H1 (cell line): ENCODE measurements at regions not wholly inside any gene's neighbourhood (a gene's known extent, or its start where the extent isn't known, plus 50 kb on each side); places are given as distances from the start of the nearest gene placed in this dataset.
A peak's percentile ranks its signal among the peaks of the same experiment; 100 is the strongest.

Source experiments
- CTCF ChIA-PET: fragments of 300-600 bp; sonication (Branson Sonifier 250); formaldehyde crosslinking; loops from one replicate; lab custom pipeline; 2021; ENCODE audit not compliant: partially characterized antibody; lab: Charles Lee
- POLR2A ChIA-PET: fragments of 300-600 bp; sonication (Branson Sonifier 250); formaldehyde crosslinking; loops from one replicate; lab custom pipeline; 2021; ENCODE audit warnings: inconsistent platforms; ENCODE audit not compliant: partially characterized antibody; lab: Charles Lee
- DNase-seq, 2 experiments: peaks; one replicate each; pipeline versions ENCODE4 v3.0.0 to v3.0.0-alpha.2; 2010 to 2022; ENCODE audit warnings: low spot score in 2 of 2, low read depth in 1 of 2, mixed read lengths in 1 of 2
- FAIRE-seq: peaks from 2 replicates; lab custom pipeline; 2011; peaks lifted over from hg19 to GRCh38; lab: Jason Lieb, UNC
- H2AFZ ChIP-seq: 2 replicates; pipeline ENCODE4 v1.8.1; 2012; ENCODE audit warnings: low read length, inconsistent platforms
- H2AK5ac ChIP-seq: 2 replicates; pipeline ENCODE4 v1.6.1; 2013; ENCODE audit warnings: low read depth, low read length
- H2BK120ac ChIP-seq: replicated peaks from 2 replicates; pipeline ENCODE3; 2013; ENCODE audit warnings: low read depth, low read length, inconsistent platforms
- H2BK12ac ChIP-seq: 2 replicates; pipeline ENCODE4 v1.6.1; 2013; ENCODE audit warnings: low read depth, low read length
- H2BK15ac ChIP-seq: 2 replicates; pipeline ENCODE4 v1.6.1; 2013; ENCODE audit warnings: low read length
- H2BK20ac ChIP-seq: 2 replicates; pipeline ENCODE4 v1.6.1; 2013; ENCODE audit warnings: low read length
- H2BK5ac ChIP-seq: 2 replicates; pipeline ENCODE4 v1.6.1; 2013; ENCODE audit warnings: low read depth, low read length
- H3K14ac ChIP-seq: 2 replicates; pipeline ENCODE4 v1.6.1; 2013; ENCODE audit warnings: inconsistent platforms; ENCODE audit not compliant: insufficient read length
- H3K18ac ChIP-seq: 2 replicates; pipeline ENCODE4 v1.6.1; 2013; ENCODE audit warnings: low read length; ENCODE audit errors: extremely low read depth
- H3K23ac ChIP-seq: 2 replicates; pipeline ENCODE4 v1.6.1; 2013; ENCODE audit warnings: inconsistent platforms; ENCODE audit not compliant: insufficient read length
- H3K23me2 ChIP-seq: 2 replicates; pipeline ENCODE4 v1.6.1; 2013; ENCODE audit warnings: low read depth, low read length
- H3K27ac ChIP-seq: 2 replicates; pipeline ENCODE4 v1.6.1; 2011; ENCODE audit warnings: low read depth, low read length, inconsistent platforms
- H3K27me3 ChIP-seq, 4 experiments: replicated peaks in 1 of 4; 1 replicate in 1 of 4; 2 replicates in 3 of 4; pipeline versions ENCODE4 v1.6.1 to v1.8.1; 2011 to 2013; ENCODE audit warnings: low read length in 3 of 4, mild to moderate bottlenecking in 3 of 4, inconsistent platforms in 2 of 4, mixed read lengths in 2 of 4, moderate library complexity in 1 of 4; ENCODE audit not compliant: control insufficient read depth in 3 of 4, insufficient read depth in 3 of 4; ENCODE audit errors: extremely low read depth in 1 of 4
- H3K36me3 ChIP-seq, 4 experiments: 2 replicates each; pipeline versions ENCODE4 v1.6.1 to v1.8.1; 2011 to 2013; ENCODE audit warnings: mild to moderate bottlenecking in 4 of 4, low read length in 3 of 4, moderate library complexity in 2 of 4, control low read depth in 1 of 4, inconsistent platforms in 1 of 4; ENCODE audit not compliant: insufficient read depth in 4 of 4, control insufficient read depth in 2 of 4
- H3K4ac ChIP-seq: replicated peaks from 2 replicates; pipeline ENCODE3; 2013; ENCODE audit warnings: low read length, low read depth, mixed read lengths, inconsistent platforms; ENCODE audit not compliant: insufficient read length
- H3K4me1 ChIP-seq, 4 experiments: replicated peaks in 1 of 4; 1 replicate in 1 of 4; 2 replicates in 3 of 4; pipeline versions ENCODE4 v1.6.1 to v1.8.1; 2011 to 2013; ENCODE audit warnings: low read length in 3 of 4, inconsistent platforms in 2 of 4, mixed read lengths in 1 of 4; ENCODE audit not compliant: insufficient read depth in 4 of 4, control insufficient read depth in 3 of 4
- H3K4me2 ChIP-seq, 2 experiments: 2 replicates each; pipeline versions ENCODE4 v1.6.1 to v1.8.1; 2011 to 2013; ENCODE audit warnings: low read depth in 2 of 2, low read length in 2 of 2, control low read depth in 1 of 2, inconsistent platforms in 1 of 2, mild to moderate bottlenecking in 1 of 2; ENCODE audit not compliant: insufficient read depth in 1 of 2
- H3K4me3 ChIP-seq, 4 experiments: fragments of 200-600, 300-600 bp in 1 of 4; sonication (generic), shearing (Covaris generic), sonication (Bioruptor Twin) in 1 of 4; 2 replicates each; pipeline versions ENCODE4 v1.5.1 to v1.8.1; 2011 to 2016; ENCODE audit warnings: low read length in 4 of 4, low read depth in 3 of 4, control low read depth in 2 of 4, inconsistent platforms in 2 of 4, mild to moderate bottlenecking in 2 of 4, mixed read lengths in 1 of 4, moderate library complexity in 1 of 4; ENCODE audit not compliant: insufficient read depth in 2 of 4; ENCODE audit errors: extremely low read depth in 1 of 4
- H3K56ac ChIP-seq: replicated peaks from 2 replicates; pipeline ENCODE3; 2013; ENCODE audit warnings: low read depth, mild to moderate bottlenecking, mixed read lengths, low read length, inconsistent platforms; ENCODE audit not compliant: insufficient read length
- H3K79me1 ChIP-seq: 2 replicates; pipeline ENCODE4 v1.6.1; 2013; ENCODE audit warnings: low read depth, low read length, control low read depth
- H3K79me2 ChIP-seq, 2 experiments: 2 replicates each; pipeline versions ENCODE4 v1.6.1 to v1.8.1; 2012 to 2013; ENCODE audit warnings: low read length in 2 of 2, mild to moderate bottlenecking in 2 of 2, inconsistent platforms in 1 of 2; ENCODE audit not compliant: insufficient read depth in 2 of 2, control insufficient read depth in 1 of 2
- H3K9ac ChIP-seq, 4 experiments: replicated peaks in 1 of 4; 1 replicate in 1 of 4; 2 replicates in 3 of 4; pipeline versions ENCODE4 v1.6.1 to v1.8.1; 2011 to 2013; ENCODE audit warnings: low read depth in 3 of 4, low read length in 3 of 4, control low read depth in 2 of 4, mild to moderate bottlenecking in 2 of 4, moderate library complexity in 2 of 4, inconsistent platforms in 1 of 4; ENCODE audit errors: extremely low read depth in 1 of 4
- H3K9me3 ChIP-seq, 2 experiments: 2 replicates each; pipeline versions ENCODE4 v1.6.1 to v1.8.1; 2012 to 2013; ENCODE audit warnings: mild to moderate bottlenecking in 2 of 2, moderate library complexity in 2 of 2, control low read depth in 1 of 2, inconsistent platforms in 1 of 2, low read depth in 1 of 2, low read length in 1 of 2, mixed read lengths in 1 of 2; ENCODE audit not compliant: insufficient read depth in 2 of 2
- H4K20me1 ChIP-seq, 2 experiments: replicated peaks in 1 of 2; 2 replicates each; pipeline versions ENCODE3 to v1.8.1; 2011 to 2013; ENCODE audit warnings: inconsistent platforms in 2 of 2, low read length in 2 of 2, mild to moderate bottlenecking in 1 of 2; ENCODE audit not compliant: insufficient read depth in 2 of 2, control insufficient read depth in 1 of 2
- H4K5ac ChIP-seq: 2 replicates; pipeline ENCODE4 v1.6.1; 2013; ENCODE audit warnings: low read length, low read depth, mixed read lengths, inconsistent platforms; ENCODE audit not compliant: insufficient read length
- H4K8ac ChIP-seq: 2 replicates; pipeline ENCODE4 v1.8.0; 2013; ENCODE audit warnings: mild to moderate bottlenecking, moderate library complexity, low read length, inconsistent platforms; ENCODE audit not compliant: insufficient read depth; ENCODE audit errors: extremely low read depth
- H4K91ac ChIP-seq: replicated peaks from 2 replicates; pipeline ENCODE3; 2013; ENCODE audit warnings: low read length, mixed read lengths, inconsistent platforms; ENCODE audit not compliant: insufficient read length
- BCL11A ChIP-seq, 2 experiments: IDR thresholded peaks; one replicate each; pipeline ENCODE4 v1.6.1; 2011; ENCODE audit warnings: low read depth in 2 of 2, low read length in 2 of 2, mild to moderate bottlenecking in 2 of 2
- CBX8 ChIP-seq: fragments of 300-800, 300-1000 bp; sonication (generic); IDR thresholded peaks from 2 replicates; pipeline ENCODE4 v1.7.1; 2016; ENCODE audit warnings: low read depth, low read length, borderline replicate concordance
- CHD1 ChIP-seq: IDR thresholded peaks from 2 replicates; pipeline ENCODE4 v1.6.1; 2012; ENCODE audit warnings: low read depth, low read length, improper control_type of control experiment
- CHD2 ChIP-seq: IDR thresholded peaks from 2 replicates; pipeline ENCODE4 v1.6.1; 2012; ENCODE audit warnings: low read length, improper control_type of control experiment
- EP300 ChIP-seq, 2 experiments: IDR thresholded peaks; 1 replicate in 1 of 2; 2 replicates in 1 of 2; pipeline ENCODE4 v1.6.1; 2011 to 2012; ENCODE audit warnings: low read depth in 2 of 2, low read length in 2 of 2, mild to moderate bottlenecking in 2 of 2, borderline replicate concordance in 1 of 2, inconsistent platforms in 1 of 2, moderate library complexity in 1 of 2
- JUN ChIP-seq: IDR thresholded peaks from 2 replicates; pipeline ENCODE4 v1.6.1; 2011; ENCODE audit warnings: low read depth, mild to moderate bottlenecking, improper control_type of control experiment, low read length
- JUND ChIP-seq: IDR thresholded peaks from 2 replicates; pipeline ENCODE4 v1.6.1; 2011; ENCODE audit warnings: mild to moderate bottlenecking, improper control_type of control experiment, low read length
- POLR2AphosphoS5 ChIP-seq: IDR thresholded peaks from 2 replicates; pipeline ENCODE4 v1.6.1; 2011; ENCODE audit warnings: low read depth, low read length
- RBBP5 ChIP-seq: IDR thresholded peaks from 2 replicates; pipeline ENCODE4 v1.7.1; 2012; ENCODE audit warnings: low read depth, mild to moderate bottlenecking, inconsistent platforms, low read length, moderate library complexity, borderline replicate concordance
- SIN3A ChIP-seq, 2 experiments: IDR thresholded peaks in 1 of 2; conservative IDR thresholded peaks in 1 of 2; 2 replicates each; pipeline ENCODE4 v1.6.1; 2011 to 2012; ENCODE audit warnings: low read length in 2 of 2, improper control_type of control experiment in 1 of 2, low read depth in 1 of 2, mild to moderate bottlenecking in 1 of 2
- SIRT6 ChIP-seq: IDR thresholded peaks from one replicate; pipeline ENCODE4 v1.7.1; 2012; ENCODE audit warnings: low read length, inconsistent platforms
- SP2 ChIP-seq: IDR thresholded peaks from 2 replicates; pipeline ENCODE4 v1.6.1; 2012; ENCODE audit warnings: mild to moderate bottlenecking, low read length, inconsistent platforms
- SP4 ChIP-seq: IDR thresholded peaks from 2 replicates; pipeline ENCODE4 v1.6.1; 2012; ENCODE audit warnings: low read length, inconsistent platforms
- SRF ChIP-seq: IDR thresholded peaks from 2 replicates; pipeline ENCODE4 v1.6.1; 2011; ENCODE audit warnings: mild to moderate bottlenecking, low read depth, low read length, moderate library complexity
- USF2 ChIP-seq: IDR thresholded peaks from 2 replicates; pipeline ENCODE4 v1.6.1; 2011; ENCODE audit warnings: low read length, improper control_type of control experiment
- WGBS, 2 experiments: shearing (Covaris generic) in 1 of 2; methylation state at CpG; one replicate each; pipeline versions ENCODE4 v1.1.6 to v1.1.7; 2013 to 2015; ENCODE audit warnings: low lambda C conversion rate in 2 of 2, mixed read lengths in 2 of 2, inconsistent platforms in 1 of 2, low coverage in 1 of 2, missing lambda C conversion rate in 1 of 2; ENCODE audit not compliant: insufficient replicate concordance in 2 of 2, insufficient coverage in 1 of 2, insufficient read length in 1 of 2; ENCODE audit errors: extremely low coverage in 1 of 2, missing lambda C conversion rate in 1 of 2; 5-methylcytosine and 5-hydroxymethylcytosine counted together

- CTCF ChIA-PET, result no interaction called here
- no peak overlapping the region for H2BK12ac ChIP-seq
- no peak for TF ChIP-seq SP4
- no peak for TF ChIP-seq BCL11A (IDR thresholded peaks at IDR 0.05; ENCODE audit: low read depth in 2 of 2, low read length in 2 of 2)
- TF ChIP-seq CHD1, result no peak
- TF ChIP-seq USF2, result no peak
- TF ChIP-seq POLR2AphosphoS5, result no peak
- no peak for TF ChIP-seq CHD2
- no peak for TF ChIP-seq SRF
- TF ChIP-seq RBBP5, result no peak
- TF ChIP-seq JUN, result no peak
- no peak for TF ChIP-seq CBX8
- TF ChIP-seq SP2, result no peak
- no peak for TF ChIP-seq EP300 (IDR thresholded peaks at IDR 0.05; ENCODE audit: borderline replicate concordance in 1 of 2, low read depth in 2 of 2, low read length in 2 of 2)
- no peak for TF ChIP-seq SIN3A (conservative IDR thresholded peaks at IDR 0.05 in 1 of 2, IDR thresholded peaks at IDR 0.05 in 1 of 2; ENCODE audit: low read depth in 1 of 2, low read length in 2 of 2)
- TF ChIP-seq SIRT6, result no peak
- no peak for TF ChIP-seq JUND
Measured at GRCh38 chr16:61579195-61579594, 457.0 kb downstream of the CDH8 start.

More at GRCh38 chr16:61579195-61579594, 457.0 kb downstream of the CDH8 start:
- no peak overlapping the region for H4K8ac ChIP-seq
- no peaks in the 10 kb centered on the region for H3K27me3 ChIP-seq
- no peak overlapping the region for H4K5ac ChIP-seq
- DNase-seq (no peak), FAIRE-seq (no peak)
- no peak overlapping the region for H3K4ac ChIP-seq
- no peaks in the 10 kb centered on the region for H3K23me2 ChIP-seq
- H4K20me1 ChIP-seq, result no peaks in the 10 kb centered on the region
- no peak overlapping the region for H3K4me2 ChIP-seq
- no peaks in the 10 kb centered on the region for H3K79me2 ChIP-seq
- no peak overlapping the region for H3K14ac ChIP-seq
- H3K56ac ChIP-seq, result no peak overlapping the region
- no peak overlapping the region for H3K4me3 ChIP-seq
- no peak overlapping the region for H2BK120ac ChIP-seq
- 0 out of 2 replicates have a peak overlapping the region, but pooled peaks have one; percentile 6 for H2AFZ ChIP-seq
- no peaks in the 10 kb centered on the region; a peak in 1 of 7 replicates for H3K4me1 ChIP-seq
- no peak overlapping the region for H2AK5ac ChIP-seq
- no peak overlapping the region for H3K27ac ChIP-seq
- no peak overlapping the region for H3K23ac ChIP-seq
- H3K18ac ChIP-seq, result no peak overlapping the region
- no peak overlapping the region for H3K9ac ChIP-seq
- H2BK20ac ChIP-seq, result no peak overlapping the region
- H3K36me3 ChIP-seq, result no peaks in the 10 kb centered on the region
- no peaks in the 10 kb centered on the region for H3K9me3 ChIP-seq
- H2BK15ac ChIP-seq, result no peak overlapping the region
- H2BK5ac ChIP-seq, result no peak overlapping the region
- H3K79me1 ChIP-seq, result no peaks in the 10 kb centered on the region
- POLR2A ChIA-PET, result no interaction called here
- 88% methylated on average over 2 of the region's 2 CpGs; no CpG with 5 or more reads in 1 of the 2 experiments for WGBS, 2 experiments
- no peak overlapping the region for H4K91ac ChIP-seq
